ENCODE measurements at regions not wholly inside any gene's neighbourhood (a gene's known extent, or its start where the extent isn't known, plus 50 kb on each side); places are given as distances from the start of the nearest gene placed in this dataset.

DNA sequence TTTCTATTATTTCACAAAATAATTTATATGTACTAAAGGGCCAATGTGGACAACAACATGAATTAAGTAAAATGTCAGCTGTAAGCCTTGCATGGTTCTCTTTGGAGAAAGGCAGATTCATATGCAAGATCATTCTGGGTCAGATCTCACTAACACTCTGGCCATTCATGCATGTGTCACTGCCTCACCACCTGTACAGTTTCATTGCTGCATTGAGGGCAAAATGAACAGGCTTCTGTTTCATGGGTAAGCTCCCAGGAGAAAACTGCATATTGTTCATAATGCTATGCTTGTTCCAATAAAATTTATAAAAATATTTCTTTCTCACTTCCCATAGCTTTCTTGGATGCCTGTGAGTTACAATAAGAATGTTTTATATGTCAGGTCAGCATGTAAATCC, 275.2 kb downstream of the ZNF248 start:
- no peak overlapping the region for H3K56ac ChIP-seq (ENCODE audit: insufficient read length, low read depth, low read length)
- H3K27me3 Mint-ChIP-seq (ENCODE audit: low read depth): no peaks in the 10 kb centered on the region; the same call in 1 of the 2 replicates
- no peak overlapping the region for H3K27ac ChIP-seq (ENCODE audit: insufficient read length, low read depth, low read length)
- H4K91ac ChIP-seq (ENCODE audit: insufficient read length, low read depth, low read length): no peak overlapping the region
- H3T11ph ChIP-seq (ENCODE audit: low read length): no peak overlapping the region
- H2BK15ac ChIP-seq (ENCODE audit: low read depth, low read length): no peak overlapping the region
- no peak overlapping the region for H3K27ac Mint-ChIP-seq
- no peak overlapping the region for H2BK5ac ChIP-seq (ENCODE audit: insufficient read length, low read length)
- H3K9me3 Mint-ChIP-seq: peaks cover 71 to 80% of the 10 kb centered on the region in 2 experiments
- no peak overlapping the region for H2BK120ac ChIP-seq (ENCODE audit: low read depth, low read length, poor library complexity, severe bottlenecking)
- no peaks in the 10 kb centered on the region for H3K27me3 ChIP-seq (ENCODE audit: insufficient read depth, low read length)
- H3K4me1 Mint-ChIP-seq: no peaks in the 10 kb centered on the region
- no peak overlapping the region for H3K23ac ChIP-seq (ENCODE audit: insufficient read length, low read depth, low read length)
- H3K79me1 ChIP-seq (ENCODE audit: insufficient read depth, low read depth, low read length, poor library complexity, severe bottlenecking): no peaks in the 10 kb centered on the region
- no peak overlapping the region for H2AK5ac ChIP-seq (ENCODE audit: insufficient read length, low read length)
- no peak overlapping the region for H2BK20ac ChIP-seq (ENCODE audit: low read depth, low read length, poor library complexity, severe bottlenecking)
- H4K8ac ChIP-seq (replicated peaks; ENCODE audit: insufficient read length, low read depth, low read length): no peak overlapping the region
- H3K9ac ChIP-seq (ENCODE audit: extremely low read depth, insufficient read length, low read length): no peak overlapping the region
- no peak for TF ChIP-seq CTCF (conservative IDR thresholded peaks at IDR 0.05)
- no peak overlapping the region for H4K5ac ChIP-seq (ENCODE audit: insufficient read length, low read depth, low read length)
- H2BK12ac ChIP-seq (ENCODE audit: insufficient read length, low read depth, low read length): no peak overlapping the region
- H3K14ac ChIP-seq (ENCODE audit: insufficient read depth, low read length): no peak overlapping the region
- H3K4me1 ChIP-seq (ENCODE audit: insufficient read depth, low read length): no peaks in the 10 kb centered on the region
- no peak overlapping the region for H2AFZ ChIP-seq (ENCODE audit: low read length)
- H3K9me3 ChIP-seq (ENCODE audit: control insufficient read depth, low read depth, low read length): no peaks in the 10 kb centered on the region
- H3K79me2 ChIP-seq (ENCODE audit: insufficient read depth, low read length): no peaks in the 10 kb centered on the region
- no peaks in the 10 kb centered on the region for H3K23me2 ChIP-seq (ENCODE audit: insufficient read length, low read depth, low read length, poor library complexity, severe bottlenecking)
- no peak overlapping the region for H3K4me3 Mint-ChIP-seq
- DNase-seq: no peak
- no peak overlapping the region for H3K4me2 ChIP-seq (ENCODE audit: insufficient read depth, insufficient read length, low read length)
- H3K4ac ChIP-seq (ENCODE audit: low read depth, low read length): no peak overlapping the region
- no peak overlapping the region for H3K18ac ChIP-seq (ENCODE audit: insufficient read length, low read depth, low read length)
- peaks cover 5 to 11% (median 6%) of the 10 kb centered on the region in 3 experiments; a peak in 5 of 7 replicates for H3K36me3 Mint-ChIP-seq (ENCODE audit: insufficient read depth in 1 of 3, low read depth in 3 of 3)
- no peaks in the 10 kb centered on the region for H4K20me1 ChIP-seq (ENCODE audit: control insufficient read depth, insufficient read depth, insufficient read length)

All from H9 (cell line).